ENCODE measurements at regions not wholly inside any gene's neighbourhood (a gene's known extent, or its start where the extent isn't known, plus 50 kb on each side); places are given as distances from the start of the nearest gene placed in this dataset.
"Not testable (repeated sequence)": the region's sequence is repeated elsewhere in the genome, so short reads cannot be mapped to it uniquely, and the experiment has no call there.

DNA sequence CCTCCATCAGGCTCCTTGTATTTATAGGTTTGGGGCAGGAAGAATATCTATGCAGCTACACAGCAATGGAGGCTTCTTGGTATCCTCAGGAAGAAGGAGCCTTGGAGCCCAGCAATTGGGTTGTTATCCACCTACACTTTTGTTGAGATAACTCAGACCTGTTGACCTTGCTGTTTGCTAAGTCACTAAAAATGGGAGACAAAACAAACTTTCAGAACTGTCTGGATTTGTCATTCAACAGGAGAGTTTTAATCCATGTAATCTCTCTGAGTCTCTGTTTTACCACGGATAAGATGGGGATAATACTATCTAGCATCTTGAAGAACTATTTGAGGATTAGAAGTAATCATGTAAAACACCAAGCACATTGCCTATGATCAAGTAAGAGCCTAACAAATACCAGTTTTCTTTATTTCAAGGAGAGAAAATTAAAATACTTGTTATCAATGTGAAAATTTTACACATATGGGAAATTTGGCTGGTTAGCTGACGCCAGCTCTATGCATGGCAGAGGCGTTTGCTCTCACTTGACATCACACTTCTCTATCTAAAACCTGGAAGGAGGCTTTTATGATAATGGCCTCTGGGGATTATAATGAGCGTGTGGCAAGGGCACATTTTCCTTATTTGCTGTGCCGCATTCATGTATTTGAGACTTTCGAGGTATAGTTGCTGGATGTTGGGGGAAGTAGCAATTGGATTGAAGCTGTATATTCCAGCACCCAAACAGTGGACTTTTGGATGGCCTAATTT lies 215.6 kb downstream of the PDCD6IP start:
- no peak for DNase-seq

DNA sequence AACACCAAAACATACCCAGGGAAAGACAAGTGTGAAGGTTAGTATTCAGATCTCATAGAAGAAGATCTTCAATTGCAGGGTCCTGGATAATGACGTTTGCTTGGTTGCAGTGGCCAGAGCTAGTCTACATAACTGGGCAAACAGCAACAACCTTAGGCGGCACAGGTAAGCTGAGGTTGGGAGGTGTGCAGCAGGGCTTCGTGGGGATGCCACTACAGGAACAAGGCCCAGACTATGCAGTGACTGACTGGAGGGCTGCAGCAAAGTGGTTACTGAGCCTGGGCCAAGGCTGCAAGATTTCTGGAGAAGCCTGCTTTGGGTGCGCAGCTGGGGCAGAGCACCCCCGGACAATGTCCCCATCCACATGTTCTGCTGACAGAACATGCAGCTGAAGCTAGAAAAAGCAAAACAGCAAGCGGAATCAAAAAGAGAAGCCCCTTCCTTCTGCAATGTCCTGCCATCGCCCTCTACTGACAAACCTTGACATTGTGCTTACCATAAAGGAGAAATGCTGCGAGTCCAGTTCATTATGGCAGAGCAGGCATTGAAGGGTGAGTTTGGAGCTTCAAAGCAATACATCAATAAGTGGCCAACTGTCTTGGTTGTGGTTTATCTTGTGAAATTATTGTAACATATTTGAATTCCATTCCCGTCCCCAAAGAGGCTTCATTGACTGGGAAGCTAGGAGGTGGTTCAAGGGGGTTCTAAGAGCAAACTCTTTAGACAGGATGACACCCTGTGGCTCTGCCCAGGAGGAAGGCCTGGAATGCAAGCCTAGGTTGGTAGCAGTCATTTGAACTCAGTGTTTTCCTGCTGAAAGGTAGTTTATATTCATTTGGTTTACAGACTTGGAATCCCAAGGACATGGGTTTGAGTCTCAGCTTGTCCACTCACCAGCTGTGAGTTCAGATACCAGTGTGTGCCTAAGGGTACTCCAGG lies 217.0 kb downstream of the PDCD6IP start:
- peak; percentile 18 for DNase-seq

DNA sequence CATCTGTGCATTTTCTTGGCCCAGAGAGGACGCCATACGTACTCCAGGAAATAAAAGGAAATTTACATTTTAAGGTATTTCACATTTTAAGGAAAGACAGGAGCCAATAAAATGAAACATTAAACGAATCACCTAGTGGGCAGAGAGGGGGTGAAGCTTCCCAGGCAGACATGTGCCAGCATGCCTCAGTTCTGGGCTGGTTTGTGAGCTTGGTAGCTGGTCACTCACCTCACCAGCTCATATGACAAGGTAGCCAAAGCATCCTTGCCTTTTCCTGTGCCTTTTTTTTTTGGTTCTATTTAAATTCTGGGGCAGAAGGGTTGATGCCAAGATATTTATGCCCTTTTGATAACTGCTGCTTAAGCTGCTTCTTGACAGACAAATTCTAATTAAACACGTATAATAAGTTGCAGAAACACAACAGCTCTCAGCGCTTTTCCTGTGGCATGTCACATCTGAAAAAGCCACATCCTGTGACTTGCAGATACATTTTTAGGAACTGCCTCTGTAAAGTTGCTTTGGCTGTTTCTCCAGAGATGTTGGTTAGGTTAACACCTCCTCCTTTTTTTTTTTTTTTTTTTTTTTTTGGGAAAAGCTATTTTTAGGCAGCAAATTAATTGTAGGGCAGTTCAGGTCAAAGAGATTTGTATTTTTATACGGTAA lies 218.6 kb downstream of the PDCD6IP start:
- DNase-seq: peak; percentile 54

DNA sequence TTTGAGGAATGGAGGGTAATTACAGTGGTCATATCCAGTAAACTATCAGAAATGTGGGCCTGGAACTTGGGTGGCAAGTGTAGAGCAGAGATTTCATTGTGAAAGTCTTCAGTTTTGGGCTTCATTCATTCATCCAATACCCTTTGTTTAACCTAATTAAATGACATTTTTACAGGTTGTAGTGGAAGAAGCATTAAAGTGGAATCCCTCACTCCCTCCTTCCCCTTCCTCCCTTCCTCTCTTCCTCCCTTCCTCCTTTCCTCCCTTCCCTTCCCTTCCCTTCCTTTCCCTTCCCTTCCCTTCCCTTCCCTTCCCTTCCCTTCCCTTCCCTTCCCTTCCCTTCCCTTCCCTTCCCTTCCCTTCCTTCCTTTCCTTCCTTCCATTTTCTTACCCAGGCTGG lies 219.3 kb downstream of the PDCD6IP start:
- DNase-seq: no peak

DNA sequence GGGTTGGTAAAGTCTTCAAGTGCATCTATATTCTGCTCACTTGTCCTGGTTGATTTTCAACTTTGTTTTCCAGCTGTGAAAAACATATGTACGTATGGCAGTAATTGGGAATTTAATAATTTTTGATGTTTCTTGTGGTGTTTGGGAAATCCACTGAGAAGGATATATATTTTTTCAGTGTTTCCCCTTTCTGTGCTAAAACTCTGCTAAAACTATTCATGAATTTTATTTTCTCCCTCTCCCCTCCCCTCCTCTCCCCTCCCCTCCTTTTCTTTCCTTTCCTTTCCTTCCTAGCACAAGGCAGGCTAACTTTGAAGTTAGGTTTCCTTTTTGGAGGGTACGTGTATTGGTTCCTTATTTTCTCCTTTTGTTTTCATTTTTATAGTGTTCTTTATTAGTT lies 220.7 kb downstream of the PDCD6IP start:
- no peak for DNase-seq

DNA sequence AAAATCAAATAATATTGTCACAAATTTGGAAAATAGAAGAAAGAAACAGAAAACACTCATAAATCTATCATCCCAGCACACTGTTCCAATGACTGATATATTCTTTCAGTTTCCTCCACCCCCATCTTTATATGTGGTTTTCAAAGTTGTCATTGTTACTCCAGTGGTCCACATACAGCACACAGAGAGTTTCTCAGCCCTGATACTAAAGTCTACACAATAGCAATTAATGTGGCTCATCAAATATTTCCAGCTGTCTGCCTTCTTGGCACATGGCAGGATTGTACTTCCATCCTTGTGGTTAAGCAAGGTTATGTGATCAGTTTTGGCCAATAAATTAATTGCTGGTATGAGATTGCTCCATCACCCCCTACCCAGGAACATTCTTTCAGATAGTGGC lies 221.7 kb downstream of the PDCD6IP start:
- no peak for DNase-seq

DNA sequence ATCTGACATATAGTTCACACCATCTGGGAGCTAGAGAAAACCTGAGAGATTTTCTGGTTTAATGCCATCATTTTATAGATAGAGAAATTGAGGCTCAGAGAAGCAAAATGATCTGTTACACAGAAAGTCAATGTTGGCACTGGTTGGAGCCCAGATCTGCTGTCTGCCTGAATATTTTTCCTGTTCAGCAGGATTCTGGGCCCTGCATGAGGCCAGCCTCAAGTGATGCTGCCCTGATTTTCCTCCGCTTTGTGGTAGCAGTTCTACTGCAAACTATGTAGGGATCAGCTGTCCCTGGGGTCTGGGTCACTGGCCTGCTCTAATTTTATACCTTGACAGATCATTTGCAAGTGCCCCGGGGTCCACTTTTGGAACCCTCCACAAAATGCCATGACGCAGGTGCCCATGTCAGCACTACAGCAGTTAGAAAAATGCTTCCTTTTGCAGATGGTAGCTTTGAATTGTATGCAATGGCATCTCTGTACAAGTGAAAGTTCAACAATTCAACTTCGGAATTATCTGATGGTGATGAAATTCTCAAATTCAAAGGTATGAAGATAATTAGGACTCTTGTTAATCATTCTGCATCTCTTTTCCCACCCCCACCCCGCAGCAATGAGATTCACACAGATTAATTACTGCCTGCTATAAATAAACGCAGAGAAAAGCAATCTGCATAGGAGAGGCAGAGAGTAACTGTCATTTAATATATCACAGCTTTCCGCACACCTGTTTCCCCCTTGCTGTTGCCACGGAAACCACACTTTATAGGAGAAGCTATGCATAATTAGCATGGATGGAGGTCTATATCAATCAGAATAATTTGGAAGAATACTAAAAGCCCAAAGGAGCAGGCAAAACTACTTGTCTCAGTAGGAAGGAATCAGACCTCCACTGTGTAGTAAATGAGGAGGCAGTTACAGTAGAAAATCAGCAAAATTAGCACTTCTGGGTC lies 222.6 kb downstream of the PDCD6IP start:
- no peak for DNase-seq

DNA sequence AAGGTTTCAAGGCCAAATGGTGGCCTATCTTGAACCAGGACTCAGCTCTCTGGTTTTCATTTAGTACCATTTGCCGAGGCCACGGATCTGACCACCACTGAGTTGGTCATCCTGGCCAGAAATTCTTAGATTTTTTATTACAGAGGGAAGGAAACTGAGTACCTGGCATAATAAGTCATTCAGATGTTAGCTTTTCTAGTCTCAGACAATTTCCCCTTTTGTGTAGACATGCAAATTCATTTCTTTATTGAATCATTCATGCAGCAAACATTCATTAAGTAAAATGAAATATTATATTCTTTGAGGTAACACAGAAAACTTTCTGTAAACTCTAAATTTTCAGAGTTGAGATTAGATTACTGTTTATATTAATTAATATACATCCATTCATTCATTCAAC lies 223.7 kb downstream of the PDCD6IP start:
- DNase-seq: no peak

DNA sequence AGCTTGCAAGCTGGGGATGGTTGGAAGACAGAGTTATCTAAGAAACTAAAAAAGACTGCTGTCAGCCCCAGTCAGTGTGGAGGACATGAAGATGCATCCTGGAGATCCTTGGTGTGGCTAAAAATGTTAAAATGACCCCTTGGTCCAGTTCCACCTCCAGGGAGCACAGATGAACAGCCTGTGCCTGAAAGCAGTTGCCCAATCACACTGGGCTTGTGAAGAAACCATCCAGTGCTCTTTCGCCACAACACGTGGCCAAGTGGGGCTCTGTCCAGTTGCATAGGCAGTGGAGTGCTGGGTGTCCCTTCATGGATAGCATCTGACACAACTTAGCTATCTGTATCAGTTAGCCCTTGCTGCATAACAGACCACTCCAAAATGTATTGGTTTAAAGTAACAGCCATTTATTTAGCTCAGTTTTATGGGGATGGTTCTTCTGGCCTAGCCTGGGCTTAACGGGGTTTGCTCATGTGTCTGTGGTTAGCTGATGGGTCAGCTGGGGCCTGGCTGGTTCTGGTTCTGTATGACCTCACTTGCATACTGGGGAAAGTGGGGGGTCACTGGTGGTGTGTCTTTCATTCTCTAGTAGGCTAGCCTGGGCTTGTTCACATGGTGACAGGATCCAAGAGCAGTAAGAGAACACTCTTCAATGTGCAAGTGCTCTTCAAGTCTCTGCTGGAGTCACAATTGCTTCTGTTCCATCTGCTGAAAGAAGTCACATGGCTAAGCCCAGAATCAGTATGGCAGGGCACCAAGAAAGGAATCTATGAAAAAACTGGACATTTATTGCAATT lies 226.2 kb downstream of the PDCD6IP start:
- no peak for DNase-seq

DNA sequence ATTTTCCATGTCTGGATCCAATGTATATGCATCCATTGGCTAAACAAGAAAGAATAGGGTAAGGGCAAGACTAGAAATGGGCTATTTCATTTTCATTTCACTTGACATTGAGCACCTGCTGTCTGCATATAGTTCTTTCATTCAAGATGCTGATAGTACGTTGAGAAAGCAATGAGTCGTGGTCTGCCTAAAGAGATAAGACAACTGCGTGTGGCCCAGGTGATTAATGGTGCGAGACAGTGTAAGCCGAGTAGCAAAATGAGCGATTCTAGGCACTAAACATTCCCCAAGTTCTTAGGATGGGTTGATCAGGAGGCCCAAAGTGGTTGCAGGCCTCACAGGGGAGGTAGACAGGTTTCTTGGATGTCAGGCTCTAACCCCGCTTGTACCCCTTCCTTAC lies 235.4 kb downstream of the PDCD6IP start:
- DNase-seq: no peak

DNA sequence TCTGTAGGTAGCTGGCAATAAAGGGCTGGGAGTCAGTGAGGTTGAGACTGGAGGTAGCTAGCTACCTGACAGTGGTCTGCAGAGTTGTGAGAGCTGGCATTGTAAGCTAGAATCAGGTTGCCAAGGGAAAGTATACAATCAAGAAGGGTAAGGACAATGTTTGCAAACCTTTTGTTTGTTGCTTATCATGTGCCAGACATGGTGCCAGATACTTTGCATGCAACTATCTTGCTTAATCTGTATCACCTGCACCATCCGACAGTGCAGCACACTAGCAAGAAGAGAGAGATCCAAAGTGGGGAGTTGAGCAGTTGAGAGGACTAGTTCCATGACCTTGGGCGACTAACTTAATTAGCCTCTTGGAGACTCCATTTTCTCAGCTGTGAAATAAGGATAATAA lies 236.4 kb downstream of the PDCD6IP start:
- no peak for DNase-seq

DNA sequence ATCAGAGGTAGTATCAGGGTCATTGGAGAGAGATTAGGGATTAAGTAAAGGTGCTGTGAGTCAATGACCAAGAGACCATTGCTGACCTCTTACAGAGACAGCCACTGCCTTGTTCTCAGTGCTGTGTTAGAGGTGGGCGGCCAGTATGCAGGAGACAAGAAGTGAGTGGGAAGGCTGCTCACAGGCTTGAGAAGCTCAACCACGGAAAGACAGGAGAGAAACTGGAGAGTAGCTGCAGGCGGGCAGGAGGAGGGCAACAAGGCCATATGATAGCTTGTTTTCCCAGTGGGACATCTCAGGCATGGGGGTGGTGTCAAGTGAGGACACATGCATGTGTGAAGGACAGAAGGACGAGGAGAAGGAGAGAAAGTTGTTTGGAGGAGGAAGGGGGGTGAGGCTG lies 237.3 kb downstream of the PDCD6IP start:
- DNase-seq: no peak

DNA sequence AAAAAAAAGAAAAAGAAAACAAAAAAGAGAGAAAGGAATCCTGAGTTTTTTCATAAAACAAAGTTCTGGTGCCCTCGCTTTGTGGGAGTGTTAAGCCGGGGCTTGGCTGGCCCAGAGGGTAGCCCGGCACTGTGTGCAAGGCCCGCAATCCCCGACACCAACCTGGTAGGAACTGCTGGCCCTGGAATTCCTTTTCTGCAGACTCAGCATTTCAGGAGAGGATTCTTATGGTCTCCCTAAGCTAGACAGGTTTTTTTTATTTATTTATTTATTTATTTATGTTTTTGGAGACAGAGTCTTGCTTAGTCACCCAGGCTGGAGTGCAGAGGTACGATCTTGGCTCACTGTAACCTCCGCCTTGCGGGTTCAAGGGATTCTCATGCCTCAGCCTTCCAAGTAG lies 238.8 kb downstream of the PDCD6IP start:
- no peak for DNase-seq

DNA sequence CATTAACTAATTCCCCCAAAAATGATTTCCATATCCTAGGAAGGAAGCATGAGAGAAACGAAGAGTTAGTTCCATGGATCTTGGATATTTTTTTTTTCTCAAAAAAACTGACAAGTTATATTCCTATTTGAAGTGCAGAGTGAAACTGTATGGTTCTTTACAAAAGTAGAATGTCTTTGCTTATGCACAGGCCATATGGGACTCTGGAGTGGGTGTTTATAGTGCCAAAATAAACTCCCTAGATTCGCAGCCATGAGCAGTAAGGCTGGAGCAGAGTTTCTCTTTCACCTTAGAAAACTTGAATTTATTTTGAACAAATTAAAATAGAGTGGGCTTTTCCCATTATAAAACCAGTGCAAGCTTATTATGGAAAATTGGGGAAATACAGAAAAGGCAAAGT lies 239.7 kb downstream of the PDCD6IP start:
- no peak for DNase-seq

DNA sequence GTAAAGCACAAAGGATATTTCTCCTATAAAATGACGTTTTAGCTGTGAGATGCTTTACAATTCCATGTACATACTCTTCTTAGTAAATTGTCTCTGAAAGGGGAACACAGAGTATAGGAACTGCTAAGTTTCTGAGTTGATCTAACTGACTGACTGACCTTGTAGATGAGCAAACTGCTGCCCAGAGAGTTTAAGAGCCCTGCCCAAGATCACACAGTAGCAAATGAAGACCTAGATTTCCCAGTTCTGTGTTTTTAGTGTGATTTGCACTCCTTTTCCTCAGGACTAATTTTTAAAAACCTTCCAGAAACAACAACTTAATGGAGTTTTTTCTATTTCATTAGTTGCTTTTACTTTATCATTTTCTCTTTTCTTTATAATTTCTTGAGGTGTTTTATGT lies 247.7 kb downstream of the PDCD6IP start:
- DNase-seq: no peak

DNA sequence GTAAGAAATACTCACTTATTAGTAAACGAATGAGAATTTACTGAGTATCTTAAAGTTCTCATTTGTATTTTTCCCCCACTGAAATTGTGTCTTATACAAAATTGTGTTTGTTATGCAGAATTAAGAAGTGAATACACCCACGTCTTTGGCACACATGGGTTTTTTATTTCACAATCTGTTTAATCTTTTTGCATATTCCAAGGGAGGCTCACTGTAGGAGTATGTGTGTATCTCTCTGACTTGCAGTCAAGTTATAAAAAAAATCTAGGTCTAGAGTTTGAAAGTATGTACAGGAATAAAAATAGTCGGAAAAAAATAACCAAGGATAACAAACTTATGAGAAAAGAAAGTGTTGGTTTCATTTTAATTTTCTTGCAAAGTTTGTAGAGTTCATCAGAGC lies 255.2 kb downstream of the PDCD6IP start:
- DNase-seq: no peak

DNA sequence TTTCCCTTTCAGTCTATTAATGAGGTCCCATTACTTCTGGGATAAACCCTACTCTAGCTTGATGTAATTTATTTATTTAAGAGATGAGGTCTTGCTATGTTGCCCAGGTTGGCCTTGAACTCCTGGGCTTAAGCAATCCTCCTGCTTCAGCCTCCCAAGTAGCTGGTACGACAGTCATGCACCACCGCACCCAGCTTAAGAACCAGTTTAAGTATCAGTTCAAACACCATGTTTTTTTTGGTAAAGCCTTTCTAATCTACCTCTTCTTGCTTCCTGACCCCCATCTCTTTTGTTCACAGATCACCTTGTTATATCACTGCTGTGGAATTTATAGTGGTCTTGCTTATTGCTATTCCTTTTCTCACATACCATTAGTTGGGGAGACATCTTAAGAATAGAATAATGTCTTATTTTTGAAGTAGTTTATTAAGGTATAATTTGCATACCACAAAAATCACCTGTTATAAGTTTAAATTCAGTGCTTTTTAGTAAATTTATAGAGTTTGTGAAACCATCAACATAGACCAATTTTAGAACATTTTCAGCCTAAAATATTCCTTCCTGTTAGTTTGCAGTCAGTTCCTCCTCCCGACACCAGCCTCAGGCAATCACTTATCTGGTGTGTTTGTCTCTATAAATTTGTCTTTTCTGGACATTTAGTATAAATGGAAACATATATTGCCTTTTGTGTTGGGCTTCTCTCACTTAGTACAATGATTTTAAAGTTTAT lies 257.9 kb downstream of the PDCD6IP start:
- no peak for DNase-seq

DNA sequence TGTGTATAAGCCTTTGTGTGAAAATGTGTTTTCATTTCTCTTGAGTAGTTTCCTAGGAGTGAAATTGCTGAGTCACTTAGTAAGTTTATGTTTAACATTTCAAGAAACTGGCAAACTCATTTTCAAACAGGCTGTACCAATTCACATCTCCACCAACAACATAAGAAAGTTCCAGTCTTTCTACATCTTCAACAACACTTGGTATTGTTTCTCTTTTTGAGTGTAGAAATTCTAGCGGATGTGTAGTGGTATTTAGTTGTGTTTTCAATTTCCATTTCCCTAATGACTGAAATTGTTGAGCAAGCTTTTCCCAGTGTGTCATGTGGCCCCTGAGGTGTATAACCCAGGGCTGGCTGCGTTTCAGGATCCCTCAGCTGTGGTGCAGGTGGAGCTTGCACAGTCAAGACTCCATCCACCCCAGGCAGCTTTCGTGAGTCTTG lies 258.5 kb downstream of the PDCD6IP start:
- DNase-seq: peak; percentile 89

DNA sequence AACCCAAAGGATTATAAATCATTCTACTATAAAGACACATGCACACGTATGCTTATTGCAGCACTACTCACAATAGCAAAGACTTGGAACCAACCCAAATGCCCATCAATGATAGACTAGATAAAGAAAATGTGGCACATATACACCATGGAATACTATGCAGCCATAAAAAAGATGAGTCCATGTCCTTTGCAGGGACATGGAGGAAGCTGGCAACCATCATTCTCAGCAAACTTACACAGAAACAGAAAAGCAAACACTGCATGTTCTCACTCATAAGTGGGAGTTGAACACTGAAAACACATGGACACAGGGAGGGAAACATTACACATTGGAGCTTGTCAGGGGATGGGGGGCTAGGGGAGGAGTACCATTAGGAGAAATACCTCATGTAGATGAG lies 262.6 kb downstream of the PDCD6IP start:
- DNase-seq: not testable (repeated sequence)

DNA sequence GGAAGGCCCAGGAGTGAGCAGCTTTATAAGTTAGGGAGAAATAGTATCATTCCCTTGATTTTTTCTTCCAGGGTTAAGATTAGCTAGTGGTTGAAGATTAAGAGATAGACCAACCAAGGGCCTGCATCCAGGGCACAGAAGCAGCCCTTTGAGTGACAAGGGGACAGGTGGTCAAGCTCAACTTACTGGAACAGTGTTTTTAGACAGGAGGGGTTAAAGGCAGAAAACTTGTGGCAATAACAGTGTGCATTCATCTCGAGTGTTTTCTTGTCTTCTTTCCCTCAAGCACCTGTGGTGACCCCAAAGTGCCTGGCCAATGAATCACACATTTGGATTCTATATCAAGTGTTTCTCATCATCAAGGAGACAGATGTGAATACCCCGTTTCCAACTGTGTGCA lies 267.5 kb downstream of the PDCD6IP start:
- DNase-seq: no peak

DNA sequence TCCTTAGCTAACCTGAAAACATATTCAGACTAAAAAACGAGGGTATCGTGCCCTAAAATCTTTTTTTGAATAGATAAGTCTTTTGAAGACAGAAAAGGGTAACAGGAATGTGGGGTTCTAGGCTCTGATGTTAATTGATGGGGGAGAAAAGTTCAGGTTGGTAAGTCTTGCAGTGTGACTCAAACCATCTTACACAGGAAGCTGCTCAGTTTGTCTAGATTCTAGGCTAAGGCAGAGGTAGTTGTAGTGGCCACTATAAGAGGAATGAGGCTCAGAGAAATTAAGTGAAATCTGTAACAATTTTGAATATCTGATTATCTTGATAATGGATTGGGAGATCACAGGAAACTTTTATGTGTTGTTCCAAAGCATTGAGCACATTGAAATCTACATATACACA lies 267.9 kb downstream of the PDCD6IP start:
- peak; percentile 11 for DNase-seq
